ENCODE measurements at regions not wholly inside any gene's neighbourhood (a gene's known extent, or its start where the extent isn't known, plus 50 kb on each side); places are given as distances from the start of the nearest gene placed in this dataset.

GRCh38 chrX:136933611-136934145 is 53.2 kb upstream of the RBMX start:
- no peaks in the 10 kb centered on the region for H3K27me3 ChIP-seq (ENCODE audit: insufficient read depth, low read depth, low read length)
- no peak overlapping the region for H3K27ac ChIP-seq (ENCODE audit: low read length)
- no peak overlapping the region for H3K4me3 ChIP-seq (ENCODE audit: low read length)
- H3K36me3 ChIP-seq (ENCODE audit: insufficient read depth, low read length): no peaks in the 10 kb centered on the region
- TF ChIP-seq TAF1 (IDR thresholded peaks at IDR 0.05; ENCODE audit: low read depth) (no peak), CTCF (IDR thresholded peaks at IDR 0.05; ENCODE audit: poor library complexity, severe bottlenecking) (no peak), MXI1 (conservative IDR thresholded peaks at IDR 0.05; ENCODE audit: poor library complexity, severe bottlenecking) (no peak), RAD21 (conservative IDR thresholded peaks at IDR 0.05) (no peak), POLR2AphosphoS5 (IDR thresholded peaks at IDR 0.05) (no peak), SMC3 (conservative IDR thresholded peaks at IDR 0.05; ENCODE audit: poor library complexity) (no peak), REST (IDR thresholded peaks at IDR 0.05; ENCODE audit: borderline replicate concordance) (no peak), EZH2 (IDR thresholded peaks at IDR 0.05; ENCODE audit: borderline replicate concordance, insufficient read depth, low read length, poor library complexity, severe bottlenecking) (no peak), EP300 (conservative IDR thresholded peaks at IDR 0.05; ENCODE audit: poor library complexity, severe bottlenecking) (no peak)
- H3K4me2 ChIP-seq (ENCODE audit: low read length): no peak overlapping the region
- H3K79me2 ChIP-seq (replicated peaks; ENCODE audit: insufficient read depth, low read length): no peaks in the 10 kb centered on the region
- no peak overlapping the region for H3K9ac ChIP-seq (ENCODE audit: low read length)
- H3K9me3 ChIP-seq (ENCODE audit: low read length): no peaks in the 10 kb centered on the region
- H4K20me1 ChIP-seq (ENCODE audit: insufficient read depth): no peaks in the 10 kb centered on the region
- no peak overlapping the region for H2AFZ ChIP-seq (ENCODE audit: low read depth, low read length)
- H3F3A ChIP-seq (ENCODE audit: insufficient read depth, low read length, poor library complexity, severe bottlenecking): no peaks in the 10 kb centered on the region
- H3K9me2 ChIP-seq (ENCODE audit: insufficient read depth, low read length): no peaks in the 10 kb centered on the region

GRCh38 chrX:136931661-136932060 is 51.1 kb upstream of the RBMX start:
- Histone ChIP-seq H3K27me3 (ENCODE audit: insufficient read depth, low read depth, low read length) (no peaks in the 10 kb centered on the region), H3K9me2 (ENCODE audit: insufficient read depth, low read length) (no peaks in the 10 kb centered on the region), H3K36me3 (ENCODE audit: insufficient read depth, low read length) (no peaks in the 10 kb centered on the region), H3K9ac (ENCODE audit: low read length) (no peak overlapping the region), H2AFZ (ENCODE audit: low read depth, low read length) (no peak overlapping the region), H3F3A (ENCODE audit: insufficient read depth, low read length, poor library complexity, severe bottlenecking) (no peaks in the 10 kb centered on the region), H3K79me2 (replicated peaks; ENCODE audit: insufficient read depth, low read length) (no peaks in the 10 kb centered on the region), H3K9me3 (ENCODE audit: low read length) (no peaks in the 10 kb centered on the region), H3K4me3 (ENCODE audit: low read length) (no peak overlapping the region), H3K4me2 (ENCODE audit: low read length) (no peak overlapping the region), H4K20me1 (ENCODE audit: insufficient read depth) (no peaks in the 10 kb centered on the region), H3K27ac (ENCODE audit: low read length) (no peak overlapping the region)
- TF ChIP-seq POLR2AphosphoS5 (IDR thresholded peaks at IDR 0.05) (no peak), RAD21 (conservative IDR thresholded peaks at IDR 0.05) (no peak), EP300 (conservative IDR thresholded peaks at IDR 0.05; ENCODE audit: poor library complexity, severe bottlenecking) (no peak), MXI1 (conservative IDR thresholded peaks at IDR 0.05; ENCODE audit: poor library complexity, severe bottlenecking) (no peak), CTCF (IDR thresholded peaks at IDR 0.05; ENCODE audit: poor library complexity, severe bottlenecking) (no peak), SMC3 (conservative IDR thresholded peaks at IDR 0.05; ENCODE audit: poor library complexity) (no peak), TAF1 (IDR thresholded peaks at IDR 0.05; ENCODE audit: low read depth) (no peak)
